ENCODE measurements at regions not wholly inside any gene's neighbourhood (a gene's known extent, or its start where the extent isn't known, plus 50 kb on each side); places are given as distances from the start of the nearest gene placed in this dataset.

GRCh38 chr6:125528621-125529041 lies 220.8 kb upstream of the HEY2 start (continued):
- TF ChIP-seq, protein P1, sequence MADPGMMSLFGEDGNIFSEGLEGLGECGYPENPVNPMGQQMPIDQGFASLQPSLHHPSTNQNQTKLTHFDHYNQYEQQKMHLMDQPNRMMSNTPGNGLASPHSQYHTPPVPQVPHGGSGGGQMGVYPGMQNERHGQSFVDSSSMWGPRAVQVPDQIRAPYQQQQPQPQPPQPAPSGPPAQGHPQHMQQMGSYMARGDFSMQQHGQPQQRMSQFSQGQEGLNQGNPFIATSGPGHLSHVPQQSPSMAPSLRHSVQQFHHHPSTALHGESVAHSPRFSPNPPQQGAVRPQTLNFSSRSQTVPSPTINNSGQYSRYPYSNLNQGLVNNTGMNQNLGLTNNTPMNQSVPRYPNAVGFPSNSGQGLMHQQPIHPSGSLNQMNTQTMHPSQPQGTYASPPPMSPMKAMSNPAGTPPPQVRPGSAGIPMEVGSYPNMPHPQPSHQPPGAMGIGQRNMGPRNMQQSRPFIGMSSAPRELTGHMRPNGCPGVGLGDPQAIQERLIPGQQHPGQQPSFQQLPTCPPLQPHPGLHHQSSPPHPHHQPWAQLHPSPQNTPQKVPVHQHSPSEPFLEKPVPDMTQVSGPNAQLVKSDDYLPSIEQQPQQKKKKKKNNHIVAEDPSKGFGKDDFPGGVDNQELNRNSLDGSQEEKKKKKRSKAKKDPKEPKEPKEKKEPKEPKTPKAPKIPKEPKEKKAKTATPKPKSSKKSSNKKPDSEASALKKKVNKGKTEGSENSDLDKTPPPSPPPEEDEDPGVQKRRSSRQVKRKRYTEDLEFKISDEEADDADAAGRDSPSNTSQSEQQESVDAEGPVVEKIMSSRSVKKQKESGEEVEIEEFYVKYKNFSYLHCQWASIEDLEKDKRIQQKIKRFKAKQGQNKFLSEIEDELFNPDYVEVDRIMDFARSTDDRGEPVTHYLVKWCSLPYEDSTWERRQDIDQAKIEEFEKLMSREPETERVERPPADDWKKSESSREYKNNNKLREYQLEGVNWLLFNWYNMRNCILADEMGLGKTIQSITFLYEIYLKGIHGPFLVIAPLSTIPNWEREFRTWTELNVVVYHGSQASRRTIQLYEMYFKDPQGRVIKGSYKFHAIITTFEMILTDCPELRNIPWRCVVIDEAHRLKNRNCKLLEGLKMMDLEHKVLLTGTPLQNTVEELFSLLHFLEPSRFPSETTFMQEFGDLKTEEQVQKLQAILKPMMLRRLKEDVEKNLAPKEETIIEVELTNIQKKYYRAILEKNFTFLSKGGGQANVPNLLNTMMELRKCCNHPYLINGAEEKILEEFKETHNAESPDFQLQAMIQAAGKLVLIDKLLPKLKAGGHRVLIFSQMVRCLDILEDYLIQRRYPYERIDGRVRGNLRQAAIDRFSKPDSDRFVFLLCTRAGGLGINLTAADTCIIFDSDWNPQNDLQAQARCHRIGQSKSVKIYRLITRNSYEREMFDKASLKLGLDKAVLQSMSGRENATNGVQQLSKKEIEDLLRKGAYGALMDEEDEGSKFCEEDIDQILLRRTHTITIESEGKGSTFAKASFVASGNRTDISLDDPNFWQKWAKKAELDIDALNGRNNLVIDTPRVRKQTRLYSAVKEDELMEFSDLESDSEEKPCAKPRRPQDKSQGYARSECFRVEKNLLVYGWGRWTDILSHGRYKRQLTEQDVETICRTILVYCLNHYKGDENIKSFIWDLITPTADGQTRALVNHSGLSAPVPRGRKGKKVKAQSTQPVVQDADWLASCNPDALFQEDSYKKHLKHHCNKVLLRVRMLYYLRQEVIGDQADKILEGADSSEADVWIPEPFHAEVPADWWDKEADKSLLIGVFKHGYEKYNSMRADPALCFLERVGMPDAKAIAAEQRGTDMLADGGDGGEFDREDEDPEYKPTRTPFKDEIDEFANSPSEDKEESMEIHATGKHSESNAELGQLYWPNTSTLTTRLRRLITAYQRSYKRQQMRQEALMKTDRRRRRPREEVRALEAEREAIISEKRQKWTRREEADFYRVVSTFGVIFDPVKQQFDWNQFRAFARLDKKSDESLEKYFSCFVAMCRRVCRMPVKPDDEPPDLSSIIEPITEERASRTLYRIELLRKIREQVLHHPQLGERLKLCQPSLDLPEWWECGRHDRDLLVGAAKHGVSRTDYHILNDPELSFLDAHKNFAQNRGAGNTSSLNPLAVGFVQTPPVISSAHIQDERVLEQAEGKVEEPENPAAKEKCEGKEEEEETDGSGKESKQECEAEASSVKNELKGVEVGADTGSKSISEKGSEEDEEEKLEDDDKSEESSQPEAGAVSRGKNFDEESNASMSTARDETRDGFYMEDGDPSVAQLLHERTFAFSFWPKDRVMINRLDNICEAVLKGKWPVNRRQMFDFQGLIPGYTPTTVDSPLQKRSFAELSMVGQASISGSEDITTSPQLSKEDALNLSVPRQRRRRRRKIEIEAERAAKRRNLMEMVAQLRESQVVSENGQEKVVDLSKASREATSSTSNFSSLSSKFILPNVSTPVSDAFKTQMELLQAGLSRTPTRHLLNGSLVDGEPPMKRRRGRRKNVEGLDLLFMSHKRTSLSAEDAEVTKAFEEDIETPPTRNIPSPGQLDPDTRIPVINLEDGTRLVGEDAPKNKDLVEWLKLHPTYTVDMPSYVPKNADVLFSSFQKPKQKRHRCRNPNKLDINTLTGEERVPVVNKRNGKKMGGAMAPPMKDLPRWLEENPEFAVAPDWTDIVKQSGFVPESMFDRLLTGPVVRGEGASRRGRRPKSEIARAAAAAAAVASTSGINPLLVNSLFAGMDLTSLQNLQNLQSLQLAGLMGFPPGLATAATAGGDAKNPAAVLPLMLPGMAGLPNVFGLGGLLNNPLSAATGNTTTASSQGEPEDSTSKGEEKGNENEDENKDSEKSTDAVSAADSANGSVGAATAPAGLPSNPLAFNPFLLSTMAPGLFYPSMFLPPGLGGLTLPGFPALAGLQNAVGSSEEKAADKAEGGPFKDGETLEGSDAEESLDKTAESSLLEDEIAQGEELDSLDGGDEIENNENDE (IDR thresholded peaks at IDR 0.05; ENCODE audit: insufficient replicate concordance, low read length): no peak
- TF ChIP-seq TCF12 (IDR thresholded peaks at IDR 0.05; ENCODE audit: low read depth, low read length): 0 out of 2 replicates have a peak, but pooled peaks have one; percentile 32
- TF ChIP-seq YY1 (IDR thresholded peaks at IDR 0.05; ENCODE audit: low read depth, low read length): no peak
- TF ChIP-seq RAD21 (IDR thresholded peaks at IDR 0.05 in 1 of 2, conservative IDR thresholded peaks at IDR 0.05 in 1 of 2; ENCODE audit: low read depth in 2 of 2, low read length in 2 of 2): peak; percentile 15 to 16; a peak in 2 of 4 replicates
- no peak for TF ChIP-seq RFX5 (IDR thresholded peaks at IDR 0.05; ENCODE audit: borderline replicate concordance, low read depth, low read length)
- no peak for TF ChIP-seq BACH1 (IDR thresholded peaks at IDR 0.05; ENCODE audit: low read length)
- no peak for TF ChIP-seq KDM4A (IDR thresholded peaks at IDR 0.05; ENCODE audit: low read depth, low read length, severe bottlenecking)
- 0 out of 2 replicates have a peak, but pooled peaks have one; percentile 4 for TF ChIP-seq TEAD4 (IDR thresholded peaks at IDR 0.05; ENCODE audit: low read depth, low read length)

All from H1 (cell line).